T-helper 17 cell (primary cell): ENCODE measurements at regions not wholly inside any gene's neighbourhood (a gene's known extent, or its start where the extent isn't known, plus 50 kb on each side); places are given as distances from the start of the nearest gene placed in this dataset.

Experiments used
- ATAC-seq: fragments of 150-1000 bp; cut with Tn5 transposase; 2 replicates; pipeline ENCODE4 v1.10.0; 2021; ENCODE audit warnings: mild to moderate bottlenecking, moderate library complexity
- DNase-seq, 3 donors: peaks; one replicate each; pipeline versions ENCODE4 v3.0.0 to v3.0.0-alpha.2; 2020 to 2021
- H3K9me3 ChIP-seq: one replicate; pipeline ENCODE4 v1.7.0; 2013; ENCODE audit warnings: low read length, mild to moderate bottlenecking; ENCODE audit not compliant: control insufficient read depth, poor library complexity, severe bottlenecking
- H3K27ac Mint-ChIP-seq: one replicate; pipeline ENCODE4 v1.8.0; 2022; ENCODE audit warnings: mild to moderate bottlenecking, moderate library complexity, mixed read lengths
- H3K27me3 Mint-ChIP-seq: one replicate; pipeline ENCODE4 v1.8.0; 2022; ENCODE audit warnings: mixed read lengths
- H3K36me3 Mint-ChIP-seq: one replicate; pipeline ENCODE4 v1.8.0; 2022; ENCODE audit warnings: low read depth, mixed read lengths
- H3K4me1 Mint-ChIP-seq: one replicate; pipeline ENCODE4 v1.8.0; 2022; ENCODE audit warnings: mild to moderate bottlenecking, mixed read lengths
- H3K4me3 Mint-ChIP-seq: one replicate; pipeline ENCODE4 v1.8.0; 2022; ENCODE audit warnings: mild to moderate bottlenecking, moderate library complexity, mixed read lengths

- Mint-ChIP-seq H3K36me3 (peaks cover 2% of the 10 kb centered on the region), H3K27ac (no peak overlapping the region), H3K4me1 (peaks cover 6% of the 10 kb centered on the region), H3K27me3 (peaks cover 16% of the 10 kb centered on the region), H3K4me3 (no peak overlapping the region)
- no peaks in the 10 kb centered on the region for H3K9me3 ChIP-seq
- no peak for DNase-seq
- no peak for ATAC-seq
These were observed 1187.3 kb upstream of the TMEM132C start for GRCh38 chr12:127079636-127080035.

- Mint-ChIP-seq H3K36me3 (peaks cover 2% of the 10 kb centered on the region), H3K27me3 (peaks cover 9% of the 10 kb centered on the region), H3K27ac (no peak overlapping the region), H3K4me1 (peaks cover 6% of the 10 kb centered on the region), H3K4me3 (no peak overlapping the region)
- ATAC-seq (no peak), DNase-seq (no peak)
- H3K9me3 ChIP-seq: no peaks in the 10 kb centered on the region
These were observed 1185.9 kb upstream of the TMEM132C start for GRCh38 chr12:127081058-127081457.

- peak; percentile 68 for ATAC-seq
- Mint-ChIP-seq H3K4me1 (peaks cover 6% of the 10 kb centered on the region), H3K4me3 (peak overlapping the region; percentile 82), H3K36me3 (peaks cover 2% of the 10 kb centered on the region), H3K27me3 (peaks cover 9% of the 10 kb centered on the region), H3K27ac (peak overlapping the region; percentile 45)
- H3K9me3 ChIP-seq: no peaks in the 10 kb centered on the region
- no peak for DNase-seq
These were observed 1183.7 kb upstream of the TMEM132C start for GRCh38 chr12:127083008-127083949.

- H3K4me3 Mint-ChIP-seq: no peak overlapping the region
- H3K9me3 ChIP-seq: no peaks in the 10 kb centered on the region
- no peak for ATAC-seq
- H3K4me1 Mint-ChIP-seq: no peaks in the 10 kb centered on the region
- no peaks in the 10 kb centered on the region for H3K36me3 Mint-ChIP-seq
- H3K27ac Mint-ChIP-seq: no peak overlapping the region
- no peak for DNase-seq
- H3K27me3 Mint-ChIP-seq: peaks cover 21% of the 10 kb centered on the region
These were observed 1165.9 kb upstream of the TMEM132C start for GRCh38 chr12:127101076-127101475.

DNA sequence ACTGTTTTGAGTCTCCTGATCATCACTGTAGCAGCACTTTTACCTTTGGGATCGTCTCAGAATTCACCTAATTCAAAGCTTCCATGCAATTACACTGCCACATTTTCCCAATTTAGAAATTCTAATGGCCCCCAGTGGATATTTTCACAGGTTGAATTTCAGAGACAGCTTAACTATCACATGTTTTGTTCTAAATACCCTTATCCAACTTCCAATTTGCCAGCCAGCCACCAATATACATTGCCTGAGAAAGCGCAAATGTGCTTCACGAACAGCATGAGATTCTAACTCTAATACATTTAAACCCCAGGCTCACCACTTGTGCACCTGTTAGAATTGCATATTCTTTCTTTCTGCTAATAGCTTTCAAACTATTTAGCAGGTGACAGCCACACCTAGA lies 1160.9 kb upstream of the TMEM132C start:
- DNase-seq (no peak), ATAC-seq (no peak)
- Mint-ChIP-seq H3K27me3 (peaks cover 65% of the 10 kb centered on the region), H3K27ac (no peak overlapping the region), H3K36me3 (no peaks in the 10 kb centered on the region), H3K4me1 (peaks cover 9% of the 10 kb centered on the region), H3K4me3 (no peak overlapping the region)
- no peaks in the 10 kb centered on the region for H3K9me3 ChIP-seq

- no peak for ATAC-seq
- H3K4me3 Mint-ChIP-seq: no peak overlapping the region
- no peaks in the 10 kb centered on the region for H3K36me3 Mint-ChIP-seq
- peaks cover 64% of the 10 kb centered on the region for H3K27me3 Mint-ChIP-seq
- no peak overlapping the region for H3K27ac Mint-ChIP-seq
- H3K9me3 ChIP-seq: no peaks in the 10 kb centered on the region
- DNase-seq: no peak
- peaks cover 9% of the 10 kb centered on the region for H3K4me1 Mint-ChIP-seq
These were observed 1160.3 kb upstream of the TMEM132C start for GRCh38 chr12:127106697-127107096.

DNA sequence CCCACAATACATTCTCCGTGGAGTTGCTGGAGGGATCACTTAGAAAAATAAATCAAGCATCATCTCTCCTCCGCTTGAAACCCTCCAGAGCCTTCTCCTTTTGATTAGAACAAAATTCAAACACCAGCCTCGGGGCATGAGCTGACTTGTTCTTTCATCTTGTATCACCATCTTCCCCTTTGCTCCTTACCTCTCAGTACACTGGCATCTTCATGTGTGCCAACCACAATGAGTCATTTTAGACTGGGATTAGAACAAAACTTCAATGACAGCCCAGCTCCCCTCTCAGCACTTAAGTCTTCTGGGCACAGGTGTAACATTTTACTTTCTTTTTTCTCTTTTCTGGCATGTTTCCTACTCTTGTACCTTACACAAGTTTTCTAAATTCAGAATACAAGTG lies 1159.2 kb upstream of the TMEM132C start:
- no peak for DNase-seq
- Mint-ChIP-seq H3K36me3 (no peaks in the 10 kb centered on the region), H3K4me1 (peaks cover 9% of the 10 kb centered on the region), H3K4me3 (no peak overlapping the region), H3K27ac (peak overlapping the region; percentile 51), H3K27me3 (peaks cover 59% of the 10 kb centered on the region)
- no peaks in the 10 kb centered on the region for H3K9me3 ChIP-seq
- ATAC-seq: no peak

DNA sequence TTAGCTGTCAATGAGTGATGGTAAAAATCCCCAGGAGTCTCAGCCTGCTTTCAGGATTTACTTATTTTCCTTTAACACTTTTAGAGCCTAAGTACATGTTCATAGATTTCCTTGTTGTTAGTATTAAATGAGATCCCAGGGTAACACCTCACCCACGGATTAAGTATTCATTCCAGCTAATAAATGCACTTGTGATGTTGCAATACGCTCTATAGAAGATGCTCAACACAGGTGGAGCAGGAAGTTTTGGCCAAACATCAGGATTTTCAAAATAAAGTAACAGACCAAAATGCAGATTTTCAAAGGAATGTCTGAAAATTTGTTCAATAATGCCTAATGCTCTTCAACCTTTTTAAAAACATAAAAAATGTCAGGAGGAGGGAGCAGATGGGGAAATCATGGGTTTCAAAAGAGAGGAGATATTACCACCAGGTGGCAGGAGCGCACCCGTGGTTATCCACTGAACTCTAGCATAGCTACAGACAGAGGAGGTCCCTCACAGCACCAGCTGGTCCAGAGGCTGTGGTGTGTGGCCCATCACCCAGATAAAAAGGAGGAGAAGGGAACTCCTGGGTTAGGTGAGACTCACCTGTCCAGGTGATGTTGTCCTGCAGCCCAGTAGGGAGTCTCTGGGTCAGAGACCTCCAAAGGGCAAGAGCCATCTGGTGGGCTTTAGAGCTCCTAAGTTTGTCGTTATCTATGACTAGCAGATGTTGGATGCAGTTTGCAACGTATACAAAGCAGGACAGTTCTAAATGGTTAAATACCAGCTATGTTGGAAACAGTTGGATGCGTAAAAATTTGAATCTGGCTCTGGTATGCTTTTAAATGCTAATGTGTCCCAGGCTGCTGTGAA lies 1158.4 kb upstream of the TMEM132C start:
- Mint-ChIP-seq H3K27ac (no peak overlapping the region), H3K4me3 (no peak overlapping the region), H3K27me3 (peaks cover 67% of the 10 kb centered on the region), H3K4me1 (peaks cover 9% of the 10 kb centered on the region), H3K36me3 (no peaks in the 10 kb centered on the region)
- peaks cover 4% of the 10 kb centered on the region for H3K9me3 ChIP-seq
- peak in 1 of 3 donors; percentile 14 for DNase-seq
- no peak for ATAC-seq

- Mint-ChIP-seq H3K4me1 (peaks cover 2% of the 10 kb centered on the region), H3K27ac (no peak overlapping the region), H3K36me3 (no peaks in the 10 kb centered on the region), H3K27me3 (peaks cover 53% of the 10 kb centered on the region), H3K4me3 (no peak overlapping the region)
- DNase-seq (no peak), ATAC-seq (no peak)
- peaks cover 4% of the 10 kb centered on the region for H3K9me3 ChIP-seq
These were observed 1153.0 kb upstream of the TMEM132C start for GRCh38 chr12:127113945-127114344.

DNA sequence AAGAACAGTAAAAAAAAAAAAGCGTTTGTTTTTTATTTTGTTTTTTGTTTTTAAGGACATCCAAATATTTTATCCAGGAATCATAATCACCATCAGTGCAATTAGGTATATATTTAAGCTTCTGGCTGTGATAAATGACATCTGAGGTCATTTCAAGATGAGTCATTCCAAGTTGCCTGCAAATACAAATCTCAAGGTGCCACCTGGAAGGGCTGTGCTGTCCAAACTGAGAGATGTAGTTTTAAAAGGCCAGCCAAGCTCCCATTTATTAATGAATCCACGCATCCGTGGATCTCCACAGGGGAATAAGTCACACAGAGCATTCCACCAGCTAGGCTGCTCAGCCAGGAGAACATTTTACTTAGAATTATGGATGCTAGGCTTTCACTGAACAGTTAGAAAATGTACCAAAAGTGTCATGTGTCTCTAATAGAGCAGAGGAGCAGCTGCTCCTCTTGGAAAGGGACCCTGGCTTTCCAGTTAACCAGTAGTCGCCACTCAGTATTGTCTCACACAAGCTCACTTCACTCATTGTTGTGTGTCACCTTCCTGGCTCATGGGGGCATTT lies 1151.4 kb upstream of the TMEM132C start:
- ATAC-seq (no peak), DNase-seq (no peak)
- H3K27me3 Mint-ChIP-seq: peaks cover 49% of the 10 kb centered on the region
- H3K9me3 ChIP-seq: peaks cover 4% of the 10 kb centered on the region
- peaks cover under 1% of the 10 kb centered on the region for H3K4me1 Mint-ChIP-seq
- H3K27ac Mint-ChIP-seq: no peak overlapping the region
- no peak overlapping the region for H3K4me3 Mint-ChIP-seq
- no peaks in the 10 kb centered on the region for H3K36me3 Mint-ChIP-seq

DNA sequence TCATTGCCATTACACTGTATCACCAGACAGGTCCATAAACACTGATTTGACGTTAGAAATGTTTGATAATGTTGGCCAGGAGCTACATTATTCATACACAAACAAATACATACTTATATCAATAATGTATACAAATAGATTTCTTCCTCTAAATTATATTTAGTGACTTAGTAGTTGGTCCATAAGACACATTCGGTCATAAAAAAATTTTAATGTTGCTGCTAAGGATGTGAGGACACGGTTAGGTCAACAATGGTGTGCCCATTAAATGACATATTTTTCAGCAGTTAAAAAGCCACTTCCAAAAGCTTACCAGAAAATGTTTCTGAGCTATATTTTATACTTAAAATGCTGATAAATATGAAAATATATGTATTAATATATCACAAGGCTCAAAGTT lies 1148.7 kb upstream of the TMEM132C start:
- no peak overlapping the region for H3K4me3 Mint-ChIP-seq
- H3K9me3 ChIP-seq: peaks cover 2% of the 10 kb centered on the region
- no peak for ATAC-seq
- no peaks in the 10 kb centered on the region for H3K4me1 Mint-ChIP-seq
- no peaks in the 10 kb centered on the region for H3K36me3 Mint-ChIP-seq
- no peak for DNase-seq
- H3K27ac Mint-ChIP-seq: no peak overlapping the region
- peaks cover 51% of the 10 kb centered on the region for H3K27me3 Mint-ChIP-seq

GRCh38 chr12:127119600-127120140 lies 1147.3 kb upstream of the TMEM132C start:
- no peaks in the 10 kb centered on the region for H3K9me3 ChIP-seq
- DNase-seq: no peak
- H3K4me3 Mint-ChIP-seq: no peak overlapping the region
- no peak for ATAC-seq
- no peak overlapping the region for H3K27ac Mint-ChIP-seq
- no peaks in the 10 kb centered on the region for H3K36me3 Mint-ChIP-seq
- H3K27me3 Mint-ChIP-seq: peaks cover 47% of the 10 kb centered on the region
- H3K4me1 Mint-ChIP-seq: no peaks in the 10 kb centered on the region

DNA sequence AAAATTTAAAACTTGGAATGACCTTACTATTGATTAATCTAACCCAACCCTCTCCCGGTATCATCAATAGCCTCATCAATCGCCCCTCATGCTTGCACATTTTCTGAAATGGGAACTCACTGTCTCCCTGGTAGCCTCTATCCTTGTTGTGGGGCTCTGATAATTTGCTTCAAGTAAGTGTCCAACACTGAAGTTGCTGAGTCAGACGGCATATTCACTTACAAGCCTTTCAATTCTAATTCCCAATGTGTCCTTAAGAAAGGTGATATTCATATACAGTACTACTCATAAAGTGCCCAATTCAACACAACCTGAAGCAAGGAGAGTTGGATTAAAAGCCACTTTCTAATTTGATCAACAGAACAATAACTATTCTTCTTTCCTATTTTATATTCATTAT lies 1146.1 kb upstream of the TMEM132C start:
- Mint-ChIP-seq H3K27ac (no peak overlapping the region), H3K4me1 (peaks cover 1% of the 10 kb centered on the region), H3K36me3 (no peaks in the 10 kb centered on the region), H3K27me3 (peaks cover 37% of the 10 kb centered on the region), H3K4me3 (no peak overlapping the region)
- ATAC-seq: no peak
- no peak for DNase-seq
- no peaks in the 10 kb centered on the region for H3K9me3 ChIP-seq
